ENCODE measurements at regions not wholly inside any gene's neighbourhood (a gene's known extent, or its start where the extent isn't known, plus 50 kb on each side); places are given as distances from the start of the nearest gene placed in this dataset.

GRCh38 chr5:109917154-109917546, 227.4 kb downstream of the MAN2A1 start:
- DNase-seq (ENCODE audit: low read depth, low spot score) = no peak
- TF ChIP-seq CTCF (IDR thresholded peaks at IDR 0.05; ENCODE audit: insufficient read depth, low read length, missing control alignments) = no peak
- ChIA-PET CTCF (no interaction called here), POLR2A (no interaction called here)
- H3K4me3 ChIP-seq (ENCODE audit: low read depth, low read length) = no peak overlapping the region

- TF ChIP-seq CTCF (IDR thresholded peaks at IDR 0.05; ENCODE audit: insufficient read depth, low read length, missing control alignments) = no peak
- H3K4me3 ChIP-seq (ENCODE audit: low read depth, low read length) = no peak overlapping the region
Measured at GRCh38 chr5:109917966-109918365, 228.2 kb downstream of the MAN2A1 start.

GRCh38 chr5:109920736-109921135, 231.0 kb downstream of the MAN2A1 start:
- no peak overlapping the region for H3K4me3 ChIP-seq (ENCODE audit: low read depth, low read length)
- DNase-seq (ENCODE audit: low read depth, low spot score) = no peak
- ChIA-PET CTCF (no interaction called here), POLR2A (no interaction called here)
- TF ChIP-seq CTCF (IDR thresholded peaks at IDR 0.05; ENCODE audit: insufficient read depth, low read length, missing control alignments) = no peak

More at GRCh38 chr5:109917966-109918365, 228.2 kb downstream of the MAN2A1 start:
- no peak for DNase-seq (ENCODE audit: low read depth, low spot score)
- ChIA-PET CTCF (no interaction called here), POLR2A (no interaction called here)

GRCh38 chr5:109921735-109922380, 232.1 kb downstream of the MAN2A1 start:
- DNase-seq (ENCODE audit: low read depth, low spot score) = no peak
- no peak for TF ChIP-seq CTCF (IDR thresholded peaks at IDR 0.05; ENCODE audit: insufficient read depth, low read length, missing control alignments)
- H3K4me3 ChIP-seq (ENCODE audit: low read depth, low read length) = no peak overlapping the region
- ChIA-PET CTCF (no interaction called here), POLR2A (no interaction called here)

- no peak for DNase-seq (ENCODE audit: low read depth, low spot score)
- no peak for TF ChIP-seq CTCF (IDR thresholded peaks at IDR 0.05; ENCODE audit: insufficient read depth, low read length, missing control alignments)
- no peak overlapping the region for H3K4me3 ChIP-seq (ENCODE audit: low read depth, low read length)
- CTCF ChIA-PET = no interaction called here
- POLR2A ChIA-PET = no interaction called here
Measured at GRCh38 chr5:109922381-109922995, 232.8 kb downstream of the MAN2A1 start.

GRCh38 chr5:109923205-109923604, 233.5 kb downstream of the MAN2A1 start:
- ChIA-PET POLR2A (no interaction called here), CTCF (no interaction called here)
- no peak for TF ChIP-seq CTCF (IDR thresholded peaks at IDR 0.05; ENCODE audit: insufficient read depth, low read length, missing control alignments)
- DNase-seq (ENCODE audit: low read depth, low spot score) = no peak
- no peak overlapping the region for H3K4me3 ChIP-seq (ENCODE audit: low read depth, low read length)

Data from AG04449 (cell line).